Heart right ventricle (tissue), 16 donors: ENCODE measurements at regions not wholly inside any gene's neighbourhood (a gene's known extent, or its start where the extent isn't known, plus 50 kb on each side); places are given as distances from the start of the nearest gene placed in this dataset.

Experiments used
- ATAC-seq, 8 donors: fragments of 200-7000 bp; cut with Tn5 transposase; one replicate each; pipeline ENCODE4 v1.9.1; 2020; ENCODE audit warnings: mild to moderate bottlenecking in 8 of 8, moderate library complexity in 8 of 8, moderate number of reproducible peaks in 1 of 8
- DNase-seq, 2 donors: peaks; one replicate each; pipeline ENCODE4 v3.0.0-alpha.2; 2020
- H3K27ac ChIP-seq, 10 donors: fragments of 200-600 bp; sonication (generic) in 2 of 10; one replicate each; pipeline versions ENCODE4 v1.5.0 to v1.8.0; 2020 to 2022; ENCODE audit warnings: mild to moderate bottlenecking in 3 of 10
- H3K27me3 ChIP-seq, 7 donors: fragments of 200-600 bp; one replicate each; pipeline ENCODE4 v1.8.0; 2021 to 2022; ENCODE audit warnings: mild to moderate bottlenecking in 2 of 7
- H3K36me3 ChIP-seq, 9 donors: fragments of 200-600 bp; sonication (generic) in 1 of 9; one replicate each; pipeline versions ENCODE4 v1.5.0 to v1.8.0; 2020 to 2022; ENCODE audit warnings: mild to moderate bottlenecking in 2 of 9
- H3K4me1 ChIP-seq, 9 donors: fragments of 200-600 bp; sonication (generic) in 1 of 9; one replicate each; pipeline versions ENCODE4 v1.5.0 to v1.8.0; 2020 to 2022; ENCODE audit warnings: mild to moderate bottlenecking in 4 of 9
- H3K4me3 ChIP-seq, 10 donors: fragments of 200-600 bp; sonication (generic) in 2 of 10; one replicate each; pipeline versions ENCODE4 v1.5.0 to v1.8.0; 2020 to 2022; ENCODE audit warnings: mild to moderate bottlenecking in 7 of 10, moderate library complexity in 2 of 10
- H3K9me3 ChIP-seq, 11 donors: fragments of 200-600 bp in 10 of 11; sonication (generic) in 2 of 11; one replicate each; pipeline versions ENCODE4 v1.5.0 to v1.8.0; 2013 to 2022; ENCODE audit warnings: mild to moderate bottlenecking in 2 of 11, control low read depth in 1 of 11, moderate library complexity in 1 of 11
- CTCF ChIP-seq, 9 donors: fragments of 200-600 bp; sonication (generic) in 2 of 9; IDR thresholded peaks; one replicate each; pipeline versions ENCODE4 v1.5.0 to v1.8.0; 2021 to 2022; ENCODE audit warnings: antibody characterized with exemption in 9 of 9, mild to moderate bottlenecking in 5 of 9, moderate library complexity in 1 of 9
- WGBS, 2 donors: extraction: QIAGEN DNeasy Blood & Tissue Kit; methylation state at CpG; one replicate each; pipeline ENCODE4 v1.1.7; 2013; ENCODE audit warnings: inconsistent platforms in 1 of 2; 5-methylcytosine and 5-hydroxymethylcytosine counted together
- intact Hi-C, 10 donors: fragments of 100-400 bp; cut with DNase I; formaldehyde crosslinking; loops; one replicate each; pipeline versions ENCODE4 v1.11.1 to v1.14.2; 2022
- donor health status: Arrhythmogenic right ventricular cardiomyopathy.
- donor health status: ischemic (EF 13 %, LVEDD 7.1; RV severe dilation, severe dysfunction).
- donor health status: healthy with polysubstance abuse.
- donor health status: DM: no; HTN: yes; CAD: no.
- donor health status: DM: no; HTN: no; CAD: no.
- donor health status: ischemic (EF 25% LVEDD 6.9; RV normal size, moderate dysfunction).
- donor health status: ischemic (EF 25% LVEDD 5.7; RV mildly dilated, moderate dysfunction).
- donor health status: healthy.
- donor health status: DM: yes; HTN: yes; CAD: no.
- donor health status: Ischemic cardiomyopathy.
- donor health status: ischemic (EF 35%, LVEDD 5.7; RV mildly dilated, moderate dysfunction).
- donor health status: nonischemic (EF 11% LVEDD 7.7; RV severe dilation, severe dysfunction).
- donor health status: DM: yes; HTN: yes; CAD: no.
- donor health status: PGD.
- donor health status: ischemic (EF 29% LVEDD 5.4; RV normal size, mild dysfunction).
- donor health status: nonischemic (EF 23%, LVEDD 6.1; RV moderate dilation, normal function).

- Histone ChIP-seq H3K9me3 (no peaks in the 10 kb centered on the region), H3K36me3 (no peaks in the 10 kb centered on the region), H3K4me3 (no peak overlapping the region), H3K27ac (peak overlapping the region in 1 of 10 donors; percentile 6), H3K4me1 (no peaks in the 10 kb centered on the region), H3K27me3 (no peaks in the 10 kb centered on the region)
- DNase-seq (no peak), ATAC-seq (no peak)
- intact Hi-C loops, result no loop called here
- 36 to 41% methylated on average over 4 of the region's 4 CpGs for WGBS, 2 donors
- TF ChIP-seq CTCF (IDR thresholded peaks at IDR 0.05), result no peak
These were observed 86.8 kb upstream of the CDH6 start for GRCh38 chr5:31106691-31107090.

- WGBS, 2 donors, result 70 to 71% methylated on average over 2 of the region's 2 CpGs
- H3K36me3 ChIP-seq, result no peaks in the 10 kb centered on the region
- H3K27ac ChIP-seq, result no peak overlapping the region
- no peak for TF ChIP-seq CTCF (IDR thresholded peaks at IDR 0.05)
- H3K9me3 ChIP-seq, result no peaks in the 10 kb centered on the region
- intact Hi-C loops, result no loop called here
- ATAC-seq, result no peak
- no peaks in the 10 kb centered on the region for H3K4me1 ChIP-seq
- DNase-seq, result no peak
- H3K4me3 ChIP-seq, result no peak overlapping the region
- no peaks in the 10 kb centered on the region for H3K27me3 ChIP-seq
These were observed 87.2 kb upstream of the CDH6 start for GRCh38 chr5:31106278-31106677.

- Histone ChIP-seq H3K36me3 (no peaks in the 10 kb centered on the region), H3K27ac (no peak overlapping the region), H3K4me1 (no peaks in the 10 kb centered on the region), H3K27me3 (no peaks in the 10 kb centered on the region), H3K9me3 (no peaks in the 10 kb centered on the region), H3K4me3 (no peak overlapping the region)
- no peak for DNase-seq
- WGBS, 2 donors, result 80 to 84% methylated on average over 4 of the region's 4 CpGs
- intact Hi-C loops, result no loop called here
- TF ChIP-seq CTCF (IDR thresholded peaks at IDR 0.05), result no peak
- no peak for ATAC-seq
These were observed 88.7 kb upstream of the CDH6 start for GRCh38 chr5:31104775-31105174.

- Histone ChIP-seq H3K27ac (no peak overlapping the region), H3K9me3 (no peaks in the 10 kb centered on the region), H3K4me3 (no peak overlapping the region), H3K36me3 (no peaks in the 10 kb centered on the region), H3K4me1 (peaks cover 0 to 10% (median 0%) of the 10 kb centered on the region in 9 donors), H3K27me3 (no peaks in the 10 kb centered on the region)
- TF ChIP-seq CTCF (IDR thresholded peaks at IDR 0.05), result no peak
- no peak for ATAC-seq
- WGBS, 2 donors, result 80 to 84% methylated on average over 5 of the region's 5 CpGs
- intact Hi-C loops, result no loop called here
- DNase-seq, result no peak
These were observed 92.6 kb upstream of the CDH6 start for GRCh38 chr5:31100781-31101310.
